GM23338 (cell line): ENCODE measurements at regions not wholly inside any gene's neighbourhood (a gene's known extent, or its start where the extent isn't known, plus 50 kb on each side); places are given as distances from the start of the nearest gene placed in this dataset.
"Not testable (repeated sequence)": the region's sequence is repeated elsewhere in the genome, so short reads cannot be mapped to it uniquely, and the experiment has no call there.

Experiments
- ATAC-seq: fragments of 200-7000 bp; cut with Tn5 transposase; 3 replicates; pipeline ENCODE4 v1.9.1; 2020
- DNase-seq: peaks from one replicate; pipeline ENCODE4 v3.0.0-alpha.2; 2015; ENCODE audit warnings: low spot score
- H2AFZ ChIP-seq: fragments of 200-600 bp; sonication (generic); 2 replicates; pipeline ENCODE4 v1.8.0; 2016; ENCODE audit warnings: antibody characterized with exemption, mild to moderate bottlenecking, moderate library complexity
- H3F3A ChIP-seq: fragments of 200-600 bp; sonication (generic); replicated peaks from 2 replicates; pipeline ENCODE4 v1.8.0; 2017; ENCODE audit warnings: antibody characterized with exemption, mixed run types, low read depth
- H3K27ac ChIP-seq: fragments of 200-600 bp; sonication (generic); 2 replicates; pipeline ENCODE4 v1.6.1; 2016; ENCODE audit warnings: low read depth
- H3K27me3 ChIP-seq: fragments of 200-600 bp; sonication (generic); 2 replicates; pipeline ENCODE4 v1.8.0; 2016; ENCODE audit warnings: mild to moderate bottlenecking, mixed run types, moderate library complexity; ENCODE audit not compliant: insufficient read depth
- H3K36me3 ChIP-seq: fragments of 200-600 bp; sonication (generic); 2 replicates; pipeline ENCODE4 v1.8.0; 2016; ENCODE audit warnings: mild to moderate bottlenecking; ENCODE audit not compliant: insufficient read depth
- H3K4me1 ChIP-seq: fragments of 200-600 bp; sonication (generic); 2 replicates; pipeline ENCODE4 v1.8.0; 2016; ENCODE audit warnings: mild to moderate bottlenecking, moderate library complexity; ENCODE audit not compliant: insufficient read depth
- H3K4me2 ChIP-seq: fragments of 200-600 bp; sonication (generic); 2 replicates; pipeline ENCODE4 v1.7.1; 2017; ENCODE audit warnings: mixed run types
- H3K4me3 ChIP-seq: fragments of 200-600 bp; sonication (generic); 2 replicates; pipeline ENCODE4 v1.6.1; 2016; ENCODE audit warnings: mixed run types
- H3K79me2 ChIP-seq: fragments of 200-600 bp; sonication (generic); replicated peaks from 2 replicates; pipeline ENCODE4 v1.8.0; 2017; ENCODE audit warnings: mild to moderate bottlenecking; ENCODE audit not compliant: insufficient read depth
- H3K9me2 ChIP-seq: fragments of 200-600 bp; sonication (generic); 2 replicates; pipeline ENCODE4 v1.8.0; 2017; ENCODE audit not compliant: insufficient read depth
- H4K20me1 ChIP-seq: fragments of 200-600 bp; sonication (generic); replicated peaks from 2 replicates; pipeline ENCODE4 v1.8.0; 2017; ENCODE audit warnings: mild to moderate bottlenecking; ENCODE audit not compliant: insufficient read depth
- H3K27ac Mint-ChIP-seq: 2 replicates; pipeline ENCODE4 v1.8.0; 2020; ENCODE audit warnings: inconsistent platforms, mild to moderate bottlenecking, moderate library complexity, mixed read lengths
- H3K27me3 Mint-ChIP-seq: 3 replicates; pipeline ENCODE4 v1.8.0; 2022; ENCODE audit warnings: low read depth, mild to moderate bottlenecking, moderate library complexity, mixed read lengths, inconsistent platforms; ENCODE audit not compliant: insufficient read depth, poor library complexity
- H3K36me3 Mint-ChIP-seq: 3 replicates; pipeline ENCODE4 v1.8.0; 2021; ENCODE audit warnings: low read depth, mild to moderate bottlenecking, inconsistent platforms, moderate library complexity, mixed read lengths
- H3K4me1 Mint-ChIP-seq: 3 replicates; pipeline ENCODE4 v1.8.0; 2020; ENCODE audit warnings: mild to moderate bottlenecking, inconsistent platforms, mixed read lengths
- H3K4me3 Mint-ChIP-seq: 3 replicates; pipeline ENCODE4 v1.8.0; 2021; ENCODE audit warnings: moderate library complexity, mild to moderate bottlenecking, inconsistent platforms, mixed read lengths
- H3K9me3 Mint-ChIP-seq: 3 replicates; pipeline ENCODE4 v1.8.0; 2020; ENCODE audit warnings: moderate library complexity, mild to moderate bottlenecking, inconsistent platforms, mixed read lengths
- EZH2 ChIP-seq: fragments of 200-600 bp; sonication (generic); IDR thresholded peaks from one replicate; pipeline ENCODE4 v1.8.0; 2017; ENCODE audit warnings: antibody characterized with exemption, mild to moderate bottlenecking, low read depth; ENCODE audit not compliant: unreplicated experiment
- EZH2phosphoT487 ChIP-seq: fragments of 200-600 bp; sonication (generic); IDR thresholded peaks from one replicate; pipeline ENCODE4 v1.8.1; 2018; ENCODE audit warnings: antibody characterized with exemption; ENCODE audit not compliant: unreplicated experiment
- NANOG ChIP-seq: IDR thresholded peaks from 2 replicates; pipeline ENCODE4 v1.6.1; 2016; ENCODE audit warnings: antibody characterized with exemption, borderline replicate concordance
- POLR2AphosphoS5 ChIP-seq: IDR thresholded peaks from 2 replicates; pipeline ENCODE4 v1.6.1; 2016; ENCODE audit warnings: antibody characterized with exemption, low read depth
- REST ChIP-seq: IDR thresholded peaks from one replicate; pipeline ENCODE4 v1.6.1; 2018; ENCODE audit warnings: antibody characterized with exemption; ENCODE audit not compliant: unreplicated experiment
- ZNF114 ChIP-seq: fragments of 250-450 bp; sonication (Bioruptor Pico); IDR thresholded peaks from 2 replicates; pipeline ENCODE4 v1.5.0; 2020; ENCODE audit warnings: mild to moderate bottlenecking, moderate library complexity
- ZNF331 ChIP-seq: fragments of 250-450 bp; sonication (Bioruptor Pico); IDR thresholded peaks from 2 replicates; pipeline ENCODE4 v1.5.0; 2020; ENCODE audit warnings: low read depth, mild to moderate bottlenecking, moderate library complexity
- TF ChIP-seq, protein P1 (sequence below): IDR thresholded peaks from 2 replicates; pipeline ENCODE4 v1.6.1; 2016; ENCODE audit warnings: antibody characterized with exemption

DNA sequence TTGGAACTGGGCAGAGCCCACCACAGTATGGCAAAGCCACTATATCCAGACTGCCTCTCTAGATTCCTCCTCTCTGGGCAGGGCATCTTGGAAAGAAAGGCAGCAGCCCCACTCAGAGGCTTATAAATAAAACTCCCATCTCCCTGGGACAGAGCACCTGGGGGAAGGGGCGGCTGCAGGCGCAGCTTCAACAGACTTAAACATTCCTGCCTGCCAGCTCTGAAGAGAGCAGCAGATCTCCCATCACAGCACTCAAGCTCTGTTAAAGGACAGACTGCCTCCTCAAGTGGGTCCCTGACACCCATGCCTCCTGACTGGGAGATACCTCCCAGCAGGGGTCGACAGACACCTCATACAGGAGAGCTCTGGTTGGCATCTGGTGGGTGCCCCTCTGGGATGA lies 193.6 kb downstream of the MREG start:
- H3K4me1 ChIP-seq, H3K27ac ChIP-seq, H3K4me3 ChIP-seq, H3F3A ChIP-seq, H3K4me3 Mint-ChIP-seq, H3K27me3 ChIP-seq, H3K27me3 Mint-ChIP-seq, H3K27ac Mint-ChIP-seq, H4K20me1 ChIP-seq, ATAC-seq, H3K9me2 ChIP-seq, H3K79me2 ChIP-seq, H3K4me2 ChIP-seq, H3K36me3 ChIP-seq, DNase-seq, H3K4me1 Mint-ChIP-seq, H2AFZ ChIP-seq, H3K36me3 Mint-ChIP-seq: not testable (repeated sequence)
- peaks cover 27% of the 10 kb centered on the region; the same call in 2 of the 3 replicates for H3K9me3 Mint-ChIP-seq

- ATAC-seq (no peak), DNase-seq (no peak)
- Mint-ChIP-seq H3K27me3 (peaks cover 2% of the 10 kb centered on the region), H3K4me1 (no peaks in the 10 kb centered on the region), H3K27ac (no peak overlapping the region), H3K36me3 (peaks cover 3% of the 10 kb centered on the region; the same call in 1 of the 3 replicates), H3K4me3 (no peak overlapping the region), H3K9me3 (peaks cover 24% of the 10 kb centered on the region; the same call in 2 of the 3 replicates)
- no peak overlapping the region for H3K27ac ChIP-seq
- H4K20me1 ChIP-seq, result no peaks in the 10 kb centered on the region
- H3K79me2 ChIP-seq, result no peaks in the 10 kb centered on the region
- no peak overlapping the region for H3K4me3 ChIP-seq
- no peaks in the 10 kb centered on the region for H3F3A ChIP-seq
- H3K4me1 ChIP-seq, result no peaks in the 10 kb centered on the region
- no peak overlapping the region for H3K4me2 ChIP-seq
- H3K27me3 ChIP-seq, result no peaks in the 10 kb centered on the region
- peaks cover 7% of the 10 kb centered on the region; the same call in 1 of the 2 replicates for H3K9me2 ChIP-seq
- H2AFZ ChIP-seq, result peak overlapping the region; percentile 10; the same call in 1 of the 2 replicates
- no peaks in the 10 kb centered on the region; the same call in 1 of the 2 replicates for H3K36me3 ChIP-seq
- TF ChIP-seq ZNF114, result no peak
Observed at GRCh38 chr2:215817046-215817445, 196.3 kb downstream of the MREG start.

- Histone ChIP-seq H3K4me1 (no peaks in the 10 kb centered on the region), H3K36me3 (no peaks in the 10 kb centered on the region; the same call in 1 of the 2 replicates), H2AFZ (no peak overlapping the region; the same call in 1 of the 2 replicates), H3K4me2 (no peak overlapping the region), H3K27me3 (no peaks in the 10 kb centered on the region), H3F3A (no peaks in the 10 kb centered on the region), H3K79me2 (no peaks in the 10 kb centered on the region), H3K27ac (no peak overlapping the region), H3K9me2 (peaks cover 7% of the 10 kb centered on the region; the same call in 1 of the 2 replicates), H3K4me3 (no peak overlapping the region), H4K20me1 (no peaks in the 10 kb centered on the region)
- H3K4me1 Mint-ChIP-seq, result no peaks in the 10 kb centered on the region
- H3K27me3 Mint-ChIP-seq, result peaks cover 2% of the 10 kb centered on the region
- ATAC-seq, result no peak
- peaks cover 3% of the 10 kb centered on the region; the same call in 1 of the 3 replicates for H3K36me3 Mint-ChIP-seq
- H3K9me3 Mint-ChIP-seq, result peaks cover 21% of the 10 kb centered on the region; the same call in 2 of the 3 replicates
- no peak overlapping the region for H3K4me3 Mint-ChIP-seq
- TF ChIP-seq, protein P1, sequence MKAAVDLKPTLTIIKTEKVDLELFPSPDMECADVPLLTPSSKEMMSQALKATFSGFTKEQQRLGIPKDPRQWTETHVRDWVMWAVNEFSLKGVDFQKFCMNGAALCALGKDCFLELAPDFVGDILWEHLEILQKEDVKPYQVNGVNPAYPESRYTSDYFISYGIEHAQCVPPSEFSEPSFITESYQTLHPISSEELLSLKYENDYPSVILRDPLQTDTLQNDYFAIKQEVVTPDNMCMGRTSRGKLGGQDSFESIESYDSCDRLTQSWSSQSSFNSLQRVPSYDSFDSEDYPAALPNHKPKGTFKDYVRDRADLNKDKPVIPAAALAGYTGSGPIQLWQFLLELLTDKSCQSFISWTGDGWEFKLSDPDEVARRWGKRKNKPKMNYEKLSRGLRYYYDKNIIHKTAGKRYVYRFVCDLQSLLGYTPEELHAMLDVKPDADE, result no peak
- TF ChIP-seq EZH2phosphoT487, result no peak
- TF ChIP-seq ZNF114, result no peak
- no peak for TF ChIP-seq EZH2
- TF ChIP-seq REST, result no peak
- no peak for TF ChIP-seq NANOG
- no peak for TF ChIP-seq ZNF331
- no peak for TF ChIP-seq POLR2AphosphoS5
- no peak for DNase-seq
- no peak overlapping the region for H3K27ac Mint-ChIP-seq
Observed at GRCh38 chr2:215816424-215816823, 196.9 kb downstream of the MREG start.
